SH-SY5Y (cell line): ENCODE measurements at regions not wholly inside any gene's neighbourhood (a gene's known extent, or its start where the extent isn't known, plus 50 kb on each side); places are given as distances from the start of the nearest gene placed in this dataset.

Source experiments
- GATA2 ChIP-seq: IDR thresholded peaks from 2 replicates; pipeline ENCODE4 v1.6.1; 2011; ENCODE audit warnings: mild to moderate bottlenecking, low read depth, low read length
- GATA3 ChIP-seq: IDR thresholded peaks from 2 replicates; pipeline ENCODE4 v1.6.1; 2011; ENCODE audit warnings: low read depth, mild to moderate bottlenecking, low read length, moderate library complexity

DNA sequence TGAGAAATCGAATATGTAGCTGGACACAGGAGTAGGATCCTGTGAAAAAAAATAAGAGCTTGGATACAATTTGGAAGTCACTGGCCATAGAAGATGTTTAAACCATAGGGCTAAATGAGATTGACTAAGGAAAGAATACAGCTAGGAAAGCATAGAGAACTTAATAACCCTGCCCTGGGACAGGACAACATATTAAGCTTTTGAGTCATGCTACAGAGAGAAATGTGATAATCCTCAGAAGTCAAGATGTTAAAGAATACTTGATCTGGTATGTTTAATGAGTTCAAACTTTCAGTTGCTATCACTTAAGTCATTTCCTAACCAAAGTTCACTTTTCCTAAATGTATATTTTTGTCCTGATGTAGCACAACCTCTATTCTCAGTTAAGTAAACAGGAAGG is 154.6 kb upstream of the TSHZ2 start:
- TF ChIP-seq GATA2 (no peak), GATA3 (no peak)

DNA sequence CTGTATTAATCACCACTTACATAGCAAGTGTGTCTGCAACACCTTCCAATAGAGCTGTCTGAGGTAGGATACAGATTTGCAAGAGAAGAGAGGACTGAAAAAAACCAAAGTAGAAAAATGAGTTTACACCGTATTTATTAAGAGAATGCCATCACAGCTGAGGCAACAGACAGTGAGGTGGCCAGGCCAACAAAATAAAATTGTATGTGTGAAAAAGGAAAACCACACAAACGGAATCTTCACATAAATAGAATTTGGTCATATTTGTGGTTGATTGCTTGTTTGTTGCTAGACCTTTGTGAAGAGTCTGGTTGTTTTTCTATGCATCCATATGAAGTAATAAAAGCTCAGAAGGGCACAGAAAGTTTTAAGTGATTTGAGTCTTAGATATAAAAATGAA is 157.8 kb upstream of the TSHZ2 start:
- TF ChIP-seq GATA2: no peak

DNA sequence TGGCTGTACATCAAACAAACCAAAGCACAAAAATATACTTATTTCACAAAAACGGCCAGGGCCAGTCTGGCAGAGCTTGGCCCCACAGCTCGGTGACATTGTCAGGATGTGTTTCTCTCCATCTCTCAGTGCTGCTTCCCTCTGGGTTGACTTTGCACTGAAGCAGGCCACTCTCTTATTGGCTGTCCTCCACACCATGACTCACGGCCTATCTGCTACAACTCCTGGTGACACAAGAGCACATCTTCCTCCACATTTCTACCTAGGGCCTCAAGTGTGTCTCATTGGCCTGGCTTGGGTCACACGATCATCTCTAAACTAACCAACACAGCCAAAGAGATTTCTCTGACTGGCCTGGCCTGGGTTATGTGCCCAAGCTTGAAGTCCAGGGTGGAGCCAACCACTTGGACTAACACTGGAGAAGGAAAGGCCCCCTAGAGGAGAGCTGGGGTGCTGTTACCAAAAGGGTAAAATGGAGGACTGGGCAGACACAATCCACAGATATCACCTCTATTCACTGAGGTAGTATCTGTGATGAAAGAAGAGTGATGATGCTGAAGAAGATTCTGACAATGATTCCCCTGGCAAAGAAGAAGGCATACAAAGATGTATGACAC is 159.8 kb upstream of the TSHZ2 start:
- no peak for TF ChIP-seq GATA3
- TF ChIP-seq GATA2: no peak

DNA sequence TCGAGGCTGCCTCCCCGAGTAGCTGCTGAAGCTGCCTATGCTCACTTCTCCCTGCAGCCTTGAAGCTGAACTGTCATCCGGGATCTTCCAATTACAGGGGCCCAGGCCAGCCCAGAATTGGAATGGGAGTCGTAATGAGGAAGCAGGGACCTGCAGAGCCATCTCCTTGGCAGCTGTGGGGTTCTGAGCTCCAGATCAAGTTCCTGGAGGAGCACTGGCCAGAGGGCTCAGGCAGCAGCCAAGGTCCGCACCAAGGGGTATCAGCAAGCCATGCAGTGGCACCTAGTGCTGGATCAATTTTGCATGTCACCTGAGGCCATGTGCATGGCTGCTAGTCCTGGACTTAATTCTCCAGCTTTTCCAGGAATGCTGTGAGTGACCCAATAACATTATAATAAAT is 163.2 kb upstream of the TSHZ2 start:
- TF ChIP-seq GATA3 (no peak), GATA2 (no peak)

DNA sequence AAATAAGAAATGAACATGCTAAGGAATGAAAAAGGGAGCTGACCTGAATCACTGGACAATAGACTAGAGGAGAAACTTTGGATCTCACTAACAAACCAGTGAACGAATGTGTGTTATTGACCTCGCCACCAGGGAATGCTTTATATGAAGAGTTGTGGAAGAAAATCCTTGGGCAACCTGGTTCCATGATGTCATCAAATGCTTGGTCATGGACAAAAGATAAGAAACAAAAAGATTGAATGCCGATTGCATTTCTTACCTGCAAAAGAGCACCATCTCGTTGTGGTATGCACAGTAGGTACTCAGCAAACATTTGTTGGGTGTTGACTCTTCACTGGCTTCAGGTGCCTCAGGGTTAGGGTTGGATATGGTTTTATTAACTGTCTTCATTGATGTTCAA is 165.2 kb upstream of the TSHZ2 start:
- TF ChIP-seq GATA3 (no peak), GATA2 (no peak)

DNA sequence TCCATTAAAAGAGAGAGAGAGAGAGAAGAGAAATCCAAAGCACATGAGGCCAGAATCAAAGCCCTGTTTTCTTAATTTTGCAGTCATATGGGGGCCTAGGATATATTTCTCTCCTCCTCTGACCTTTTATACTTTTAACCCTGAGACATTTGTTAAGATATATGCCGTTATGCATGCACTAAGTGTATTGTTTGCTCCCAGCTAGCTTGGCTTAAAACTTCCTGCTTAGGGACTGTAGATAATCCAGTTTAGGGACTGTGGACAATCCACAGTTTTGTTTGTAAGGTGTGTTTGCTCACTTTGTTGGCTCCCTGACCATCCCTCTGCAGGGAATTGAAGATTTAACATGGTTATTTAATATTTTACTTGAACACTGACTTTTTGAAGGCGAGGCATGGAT is 166.3 kb upstream of the TSHZ2 start:
- TF ChIP-seq GATA2: no peak
- no peak for TF ChIP-seq GATA3

DNA sequence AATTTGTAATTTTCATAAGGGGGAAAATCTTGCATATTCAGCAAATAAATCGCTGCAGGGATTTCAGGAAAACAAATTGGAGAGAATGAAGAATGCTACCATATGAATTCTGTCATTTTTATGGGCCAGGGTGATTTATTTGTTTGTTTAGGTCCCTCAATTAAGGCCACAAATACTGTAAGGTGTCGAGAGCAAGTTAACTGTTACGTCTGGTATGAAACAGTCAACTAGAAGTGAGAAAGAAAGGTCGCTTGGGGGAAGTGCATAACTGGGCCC is 166.9 kb upstream of the TSHZ2 start:
- no peak for TF ChIP-seq GATA3
- no peak for TF ChIP-seq GATA2

DNA sequence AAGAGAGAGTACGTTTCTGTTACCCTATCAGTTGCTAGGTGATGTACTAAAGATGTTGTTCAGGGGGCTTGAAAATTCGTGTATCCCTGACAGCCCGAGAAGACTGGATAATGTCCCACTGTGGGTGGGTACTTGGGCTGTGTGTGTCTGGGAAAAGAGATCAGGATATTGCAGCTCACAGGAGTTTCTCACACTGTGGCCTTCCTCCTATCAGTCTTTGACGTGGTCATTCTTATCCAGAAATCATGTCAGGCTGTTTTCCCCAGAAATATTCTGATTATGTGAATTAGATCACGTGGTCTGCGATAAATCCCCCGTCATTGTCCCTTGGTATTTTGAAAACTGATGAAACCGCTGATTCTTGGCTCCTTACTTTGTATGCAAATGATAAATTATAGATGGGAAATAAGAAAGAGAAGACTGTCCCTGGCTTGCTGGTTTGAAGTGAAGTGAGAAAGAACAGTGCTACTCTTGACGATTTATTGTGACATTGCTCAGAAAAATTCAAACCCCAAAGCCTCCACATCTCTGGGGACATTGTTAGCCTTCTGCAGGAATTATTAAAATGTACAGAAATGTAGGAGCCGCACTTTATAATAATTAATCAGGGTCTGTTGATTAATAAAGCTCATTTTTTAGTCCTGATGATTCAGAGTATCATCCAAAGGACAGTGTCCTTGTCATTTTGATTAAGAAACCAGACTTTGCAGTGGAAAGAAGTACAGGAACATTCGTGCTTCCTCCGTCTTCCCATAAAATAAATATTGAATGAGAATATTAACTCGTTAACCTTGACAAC is 167.5 kb upstream of the TSHZ2 start:
- TF ChIP-seq GATA2 (no peak), GATA3 (no peak)

DNA sequence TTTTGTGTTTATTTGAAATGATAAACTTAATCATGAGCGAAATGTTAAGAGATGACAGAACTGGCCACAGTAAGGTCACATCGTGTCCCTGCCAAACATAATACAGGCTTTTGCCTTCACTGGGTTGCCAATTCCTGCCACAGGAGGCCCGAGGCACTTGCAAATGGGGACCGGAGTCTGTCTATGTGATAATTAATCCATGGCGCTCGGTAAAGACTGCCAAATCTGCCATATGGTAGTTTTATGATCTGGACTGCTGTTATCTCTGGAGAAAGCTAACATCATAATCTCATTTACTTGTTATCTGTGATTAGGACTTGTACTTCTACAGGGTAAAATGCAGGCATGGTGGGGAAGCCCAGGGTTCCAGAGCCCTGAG is 170.5 kb upstream of the TSHZ2 start:
- TF ChIP-seq GATA3 (peak; percentile 91), GATA2 (peak; percentile 93)

DNA sequence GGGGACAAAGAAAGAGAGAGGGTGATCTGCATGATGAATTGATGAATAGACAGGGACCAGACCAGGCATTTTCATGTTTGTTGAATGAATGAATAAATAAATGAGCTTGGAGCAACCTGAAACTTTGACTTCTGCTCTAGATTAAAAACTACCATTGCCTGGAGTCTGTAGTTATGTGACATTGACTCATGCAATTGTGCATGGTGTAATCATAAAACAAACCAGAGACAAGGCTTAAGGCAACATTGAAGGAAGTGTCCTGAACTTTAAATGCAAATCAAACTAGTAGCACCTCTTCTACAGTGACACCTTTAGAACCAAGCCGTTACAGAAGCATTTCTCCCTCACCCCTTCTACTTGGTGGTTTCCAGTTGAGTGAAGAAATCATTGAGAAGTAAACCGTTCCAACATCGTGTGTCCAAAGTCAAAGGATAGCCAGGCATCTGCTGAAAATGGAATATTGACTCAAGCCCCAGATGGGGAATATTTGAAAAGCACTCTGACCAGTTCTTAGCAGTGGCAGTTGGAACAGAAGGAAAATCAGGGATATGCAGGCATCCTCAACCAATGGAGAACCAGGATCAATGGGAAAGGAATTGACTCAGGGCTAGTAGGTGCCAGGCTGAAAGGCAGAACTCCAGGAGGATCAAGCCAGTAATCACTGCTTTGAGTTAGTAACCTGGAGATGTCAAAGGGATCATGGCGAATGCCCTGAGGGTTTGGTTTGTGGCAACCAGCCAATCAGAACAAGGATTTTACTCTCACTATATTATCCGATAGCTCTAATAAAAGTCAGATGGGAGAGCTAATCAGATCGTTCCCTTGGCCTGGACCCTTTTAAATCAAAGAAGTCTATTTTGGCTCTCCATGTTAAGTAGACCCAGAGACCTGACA is 171.2 kb upstream of the TSHZ2 start:
- no peak for TF ChIP-seq GATA3
- no peak for TF ChIP-seq GATA2

DNA sequence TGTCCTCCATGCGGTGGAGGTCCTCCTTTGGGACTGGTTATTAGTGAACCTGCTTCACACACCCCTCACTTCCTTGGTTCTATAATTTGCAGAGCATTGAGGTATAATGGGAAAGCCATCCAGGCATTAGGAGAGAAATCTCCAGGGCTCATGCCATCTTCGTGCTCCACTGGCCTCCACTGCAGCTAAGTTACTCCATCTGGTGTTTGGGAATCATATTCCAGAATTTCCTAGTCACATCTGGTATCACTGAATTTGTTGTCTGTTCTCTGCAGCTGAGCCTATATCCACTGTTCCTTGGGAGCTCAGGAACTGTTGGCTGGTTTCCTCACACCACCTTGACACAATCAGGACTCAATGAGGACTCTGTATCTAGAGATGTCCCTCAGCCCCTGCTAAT is 173.0 kb upstream of the TSHZ2 start:
- TF ChIP-seq GATA3: no peak
- no peak for TF ChIP-seq GATA2

DNA sequence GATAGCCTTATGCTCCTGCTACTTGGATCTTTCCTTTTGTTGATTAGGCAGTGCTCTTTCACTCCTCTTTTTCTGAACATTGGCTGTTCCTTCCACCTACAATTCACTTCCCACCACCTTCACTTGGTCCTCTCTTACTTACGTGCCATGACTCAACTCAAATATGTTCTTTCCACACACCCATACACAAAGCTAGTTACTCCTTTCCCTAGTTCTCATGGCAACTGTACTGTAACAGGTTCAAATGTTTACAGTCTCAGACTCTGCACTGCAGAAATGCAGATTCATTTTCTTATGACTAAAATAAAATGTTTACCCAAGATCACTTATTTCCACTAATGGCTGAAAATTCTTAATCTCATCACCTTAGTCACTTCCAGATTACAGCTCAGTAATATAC is 174.0 kb upstream of the TSHZ2 start:
- TF ChIP-seq GATA3 (no peak), GATA2 (no peak)

DNA sequence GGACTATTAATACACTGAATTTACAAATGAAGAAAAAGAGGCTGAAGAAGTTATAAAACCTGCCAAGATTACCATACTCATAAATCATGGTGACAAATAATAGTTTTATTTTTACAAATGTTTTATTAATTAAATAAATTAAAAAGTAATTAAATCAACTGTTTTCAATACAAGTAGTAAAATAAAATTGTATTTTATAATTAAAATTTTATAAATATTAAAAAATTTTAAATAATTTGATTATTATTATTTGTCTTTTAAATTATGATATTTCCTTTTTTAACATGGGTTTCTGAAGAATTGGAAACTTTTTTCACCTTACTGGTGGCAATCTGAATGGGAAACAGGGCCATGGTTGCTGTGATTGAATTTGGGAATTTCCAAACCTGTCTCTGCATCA is 177.3 kb upstream of the TSHZ2 start:
- TF ChIP-seq GATA2 (no peak), GATA3 (no peak)

DNA sequence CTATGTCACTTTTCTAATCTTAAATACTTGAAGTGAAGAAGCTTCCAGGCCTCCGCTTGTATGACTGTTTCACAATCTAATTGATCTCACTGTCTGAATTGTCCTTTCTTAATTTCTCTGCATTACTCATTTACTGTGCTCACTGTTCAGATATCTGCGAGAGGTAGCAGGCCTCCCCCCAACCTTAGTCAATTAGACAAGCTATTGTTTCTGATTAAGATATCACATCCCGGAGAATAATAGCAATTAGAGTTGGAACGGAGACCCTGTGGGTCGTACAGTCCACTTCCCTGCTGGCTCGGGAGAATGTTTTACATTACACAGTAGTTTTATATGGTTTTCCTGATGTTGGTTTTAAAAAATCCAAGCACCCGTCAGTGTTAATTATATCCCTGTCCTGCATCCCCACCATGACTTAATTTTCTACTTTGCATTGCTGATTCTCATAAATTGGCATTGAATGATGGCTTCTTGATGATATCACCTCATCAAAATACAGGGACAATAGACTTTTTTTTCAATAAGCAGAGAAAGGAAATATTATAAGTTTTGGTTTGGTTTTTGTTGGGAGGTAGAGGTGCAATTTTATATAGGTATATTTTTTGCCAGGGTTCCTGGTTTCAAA is 178.7 kb upstream of the TSHZ2 start:
- TF ChIP-seq GATA2: peak; percentile 39; the same call in 1 of the 2 replicates
- no peak; the same call in none of the 2 replicates for TF ChIP-seq GATA3

DNA sequence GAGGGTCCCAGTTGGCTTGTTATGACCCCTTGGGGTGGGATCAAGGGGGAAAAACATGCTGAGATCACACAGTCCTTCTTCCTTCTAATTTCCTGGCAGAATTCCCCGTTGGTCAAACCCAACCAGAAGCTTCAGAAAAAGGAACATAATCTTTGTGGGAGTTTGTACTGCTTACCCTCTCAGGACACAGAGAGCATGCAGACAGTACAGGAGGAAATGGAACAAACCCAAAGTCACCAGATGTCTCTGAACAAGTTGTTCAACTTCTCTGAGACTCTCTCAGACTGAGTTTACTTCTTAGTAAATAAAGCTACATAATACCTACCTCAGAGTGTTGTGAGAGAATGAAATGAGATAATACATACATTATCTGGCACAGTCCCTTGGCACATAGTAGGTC is 181.1 kb upstream of the TSHZ2 start:
- TF ChIP-seq GATA2: no peak
- TF ChIP-seq GATA3: no peak
